ENCODE measurements at regions not wholly inside any gene's neighbourhood (a gene's known extent, or its start where the extent isn't known, plus 50 kb on each side); places are given as distances from the start of the nearest gene placed in this dataset.

DNA sequence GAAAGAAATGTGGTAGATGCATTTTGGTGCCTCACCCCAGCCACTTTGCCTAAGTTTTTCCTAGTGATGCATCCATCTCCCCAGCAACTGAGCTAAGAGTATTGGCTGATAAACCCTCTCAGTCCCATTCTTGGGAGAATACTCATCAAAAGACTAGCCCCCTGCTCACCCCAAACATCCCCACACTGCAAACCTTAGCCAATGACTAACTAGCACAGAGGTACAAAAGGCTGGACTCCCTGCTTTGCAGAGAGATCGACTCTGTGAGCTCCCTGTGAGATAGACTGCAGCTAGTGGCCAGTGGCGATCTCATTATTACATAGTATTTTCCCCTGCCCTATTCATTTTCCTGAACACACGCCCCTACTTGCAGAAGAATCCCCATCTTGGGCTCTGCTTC lies 155.3 kb downstream of the HHIPL2 start:
- no peaks in the 10 kb centered on the region for H3K27me3 ChIP-seq (ENCODE audit: insufficient read depth, low read length)
- H3K4me1 ChIP-seq (ENCODE audit: insufficient read depth, low read length): peaks cover 24% of the 10 kb centered on the region
- H4K20me1 ChIP-seq (ENCODE audit: insufficient read depth, low read length): no peaks in the 10 kb centered on the region
- H2AFZ ChIP-seq (ENCODE audit: low read length): peak overlapping the region; percentile 20
- peak overlapping the region; percentile 2 for H3K4me2 ChIP-seq (ENCODE audit: insufficient read depth, low read length)
- TF ChIP-seq, protein P1, sequence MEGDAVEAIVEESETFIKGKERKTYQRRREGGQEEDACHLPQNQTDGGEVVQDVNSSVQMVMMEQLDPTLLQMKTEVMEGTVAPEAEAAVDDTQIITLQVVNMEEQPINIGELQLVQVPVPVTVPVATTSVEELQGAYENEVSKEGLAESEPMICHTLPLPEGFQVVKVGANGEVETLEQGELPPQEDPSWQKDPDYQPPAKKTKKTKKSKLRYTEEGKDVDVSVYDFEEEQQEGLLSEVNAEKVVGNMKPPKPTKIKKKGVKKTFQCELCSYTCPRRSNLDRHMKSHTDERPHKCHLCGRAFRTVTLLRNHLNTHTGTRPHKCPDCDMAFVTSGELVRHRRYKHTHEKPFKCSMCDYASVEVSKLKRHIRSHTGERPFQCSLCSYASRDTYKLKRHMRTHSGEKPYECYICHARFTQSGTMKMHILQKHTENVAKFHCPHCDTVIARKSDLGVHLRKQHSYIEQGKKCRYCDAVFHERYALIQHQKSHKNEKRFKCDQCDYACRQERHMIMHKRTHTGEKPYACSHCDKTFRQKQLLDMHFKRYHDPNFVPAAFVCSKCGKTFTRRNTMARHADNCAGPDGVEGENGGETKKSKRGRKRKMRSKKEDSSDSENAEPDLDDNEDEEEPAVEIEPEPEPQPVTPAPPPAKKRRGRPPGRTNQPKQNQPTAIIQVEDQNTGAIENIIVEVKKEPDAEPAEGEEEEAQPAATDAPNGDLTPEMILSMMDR (IDR thresholded peaks at IDR 0.05; ENCODE audit: extremely low read depth, low read depth, low read length): no peak
- H3K27ac ChIP-seq (ENCODE audit: low read depth, low read length): peak overlapping the region; percentile 79
- no peaks in the 10 kb centered on the region for H3K36me3 ChIP-seq (ENCODE audit: insufficient read depth, low read length)
- peak; percentile 68 for DNase-seq (ENCODE audit: insufficient read length, low spot score, missing footprints)
- no peaks in the 10 kb centered on the region for H3K9me3 ChIP-seq (ENCODE audit: low read depth, low read length)
- no peak overlapping the region for H3K4me3 ChIP-seq (ENCODE audit: insufficient read depth, low read length)
- H3K79me2 ChIP-seq (ENCODE audit: insufficient read depth, low read length): no peaks in the 10 kb centered on the region

DNA sequence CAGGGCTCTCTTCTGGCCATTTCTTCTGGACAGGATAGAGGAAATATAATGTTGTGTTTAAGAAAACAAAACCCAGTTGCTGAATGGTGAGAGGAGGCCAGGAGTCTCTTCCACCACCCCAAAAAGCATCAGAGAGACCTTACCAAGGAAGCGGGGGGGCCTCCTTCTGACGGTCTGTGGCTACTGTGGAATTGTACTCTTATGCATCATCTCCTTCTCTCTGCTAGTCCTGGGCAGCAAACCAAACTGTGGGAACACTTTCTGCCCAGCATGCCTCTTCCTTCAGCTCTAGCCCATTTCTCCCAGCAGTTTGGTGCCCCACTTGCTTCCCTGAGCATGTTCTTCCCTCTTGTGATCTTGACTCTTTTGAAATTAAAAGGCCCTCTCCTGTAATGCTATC lies 157.7 kb downstream of the HHIPL2 start:
- Histone ChIP-seq H4K20me1 (ENCODE audit: insufficient read depth, low read length) (no peaks in the 10 kb centered on the region), H3K4me3 (ENCODE audit: insufficient read depth, low read length) (no peak overlapping the region), H3K79me2 (ENCODE audit: insufficient read depth, low read length) (no peaks in the 10 kb centered on the region), H3K4me1 (ENCODE audit: insufficient read depth, low read length) (peaks cover 24% of the 10 kb centered on the region), H3K27ac (ENCODE audit: low read depth, low read length) (peak overlapping the region; percentile 71), H3K27me3 (ENCODE audit: insufficient read depth, low read length) (no peaks in the 10 kb centered on the region), H2AFZ (ENCODE audit: low read length) (peak overlapping the region; percentile 44), H3K9me3 (ENCODE audit: low read depth, low read length) (no peaks in the 10 kb centered on the region), H3K36me3 (ENCODE audit: insufficient read depth, low read length) (no peaks in the 10 kb centered on the region), H3K4me2 (ENCODE audit: insufficient read depth, low read length) (peak overlapping the region; percentile 33)
- TF ChIP-seq, protein P1 (IDR thresholded peaks at IDR 0.05; ENCODE audit: extremely low read depth, low read depth, low read length): no peak
- peak; percentile 80 for DNase-seq (ENCODE audit: insufficient read length, low spot score, missing footprints)

DNA sequence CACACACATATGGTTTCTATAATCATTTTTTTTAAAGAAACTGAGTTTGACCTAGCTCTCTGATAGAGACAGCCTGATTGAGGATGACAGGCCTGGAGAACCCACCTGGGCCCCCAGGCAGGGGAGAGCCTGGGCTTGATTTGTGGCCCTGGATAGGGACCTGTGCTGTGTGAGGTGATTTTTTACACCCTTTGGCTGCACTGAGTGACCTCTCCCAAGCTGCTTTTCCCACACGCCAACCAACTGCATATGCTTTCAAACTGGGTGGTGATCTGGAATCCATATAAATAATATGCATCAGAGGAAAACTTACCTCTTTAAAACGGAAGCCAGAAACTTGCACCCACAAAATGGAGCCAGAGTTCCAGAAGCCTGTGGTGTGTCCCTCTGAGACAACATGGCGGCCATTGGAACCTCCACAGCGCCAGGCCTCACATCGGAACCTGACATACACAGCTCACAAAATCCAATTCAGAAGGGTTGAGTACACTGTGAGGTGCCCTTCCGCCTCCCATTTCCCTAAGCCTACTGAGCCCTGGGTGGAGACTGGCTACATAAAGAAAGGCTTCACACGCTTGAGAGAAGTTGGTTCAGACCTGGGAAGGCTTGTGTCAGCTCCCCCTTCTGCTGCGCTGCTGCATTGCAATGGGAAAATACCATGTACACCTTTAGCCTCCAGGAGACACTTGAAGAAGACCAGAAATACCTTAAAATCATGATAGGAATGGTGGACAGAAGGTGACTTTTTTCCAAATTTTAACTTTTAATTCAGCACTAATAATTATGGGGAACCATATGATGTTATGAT lies 160.7 kb downstream of the HHIPL2 start:
- no peaks in the 10 kb centered on the region for H3K79me2 ChIP-seq (ENCODE audit: insufficient read depth, low read length)
- no peak for DNase-seq (ENCODE audit: insufficient read length, low spot score, missing footprints)

DNA sequence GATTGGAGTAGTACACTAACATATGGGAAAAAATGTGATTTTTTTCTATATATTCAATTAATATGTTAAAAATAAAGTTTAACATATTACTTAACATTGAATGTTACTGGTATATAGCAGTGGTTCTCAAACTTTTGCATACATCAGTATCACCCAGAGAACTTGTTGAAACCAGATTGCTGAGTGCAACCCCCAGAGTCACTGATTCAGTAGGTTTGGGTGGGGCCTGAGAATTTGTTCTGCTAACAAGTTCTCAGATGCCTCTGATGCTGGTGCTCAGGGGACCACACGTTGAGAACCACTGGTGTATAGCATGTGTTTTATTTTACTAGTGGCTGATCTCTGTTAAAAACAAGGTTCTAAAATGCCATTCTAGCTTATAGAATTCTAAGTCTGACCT lies 161.9 kb downstream of the HHIPL2 start:
- no peaks in the 10 kb centered on the region for H3K36me3 ChIP-seq (ENCODE audit: insufficient read depth, low read length)
- no peaks in the 10 kb centered on the region for H3K27me3 ChIP-seq (ENCODE audit: insufficient read depth, low read length)
- no peaks in the 10 kb centered on the region for H3K79me2 ChIP-seq (ENCODE audit: insufficient read depth, low read length)
- H3K27ac ChIP-seq (ENCODE audit: low read depth, low read length): no peak overlapping the region
- H2AFZ ChIP-seq (ENCODE audit: low read length): no peak overlapping the region
- no peak overlapping the region for H3K4me3 ChIP-seq (ENCODE audit: insufficient read depth, low read length)
- no peak overlapping the region for H3K4me2 ChIP-seq (ENCODE audit: insufficient read depth, low read length)
- no peaks in the 10 kb centered on the region for H3K9me3 ChIP-seq (ENCODE audit: low read depth, low read length)
- H3K4me1 ChIP-seq (ENCODE audit: insufficient read depth, low read length): peaks cover 22% of the 10 kb centered on the region
- TF ChIP-seq, protein P1 (IDR thresholded peaks at IDR 0.05; ENCODE audit: extremely low read depth, low read depth, low read length): no peak
- no peaks in the 10 kb centered on the region for H4K20me1 ChIP-seq (ENCODE audit: insufficient read depth, low read length)
- no peak for DNase-seq (ENCODE audit: insufficient read length, low spot score, missing footprints)

More for the DNA sequence above, 160.7 kb downstream of the HHIPL2 start:
- H3K9me3 ChIP-seq (ENCODE audit: low read depth, low read length): no peaks in the 10 kb centered on the region
- no peak overlapping the region for H2AFZ ChIP-seq (ENCODE audit: low read length)
- H3K4me2 ChIP-seq (ENCODE audit: insufficient read depth, low read length): no peak overlapping the region
- H3K36me3 ChIP-seq (ENCODE audit: insufficient read depth, low read length): no peaks in the 10 kb centered on the region
- no peaks in the 10 kb centered on the region for H3K27me3 ChIP-seq (ENCODE audit: insufficient read depth, low read length)
- TF ChIP-seq, protein P1 (IDR thresholded peaks at IDR 0.05; ENCODE audit: extremely low read depth, low read depth, low read length): no peak
- H3K4me1 ChIP-seq (ENCODE audit: insufficient read depth, low read length): peaks cover 22% of the 10 kb centered on the region
- no peaks in the 10 kb centered on the region for H4K20me1 ChIP-seq (ENCODE audit: insufficient read depth, low read length)
- H3K4me3 ChIP-seq (ENCODE audit: insufficient read depth, low read length): no peak overlapping the region
- no peak overlapping the region for H3K27ac ChIP-seq (ENCODE audit: low read depth, low read length)
